ENCODE measurements at regions not wholly inside any gene's neighbourhood (a gene's known extent, or its start where the extent isn't known, plus 50 kb on each side); places are given as distances from the start of the nearest gene placed in this dataset.

- TF ChIP-seq EP300 (IDR thresholded peaks at IDR 0.05) (no peak), CTCF (IDR thresholded peaks at IDR 0.05) (no peak), POLR2AphosphoS5 (IDR thresholded peaks at IDR 0.05) (no peak)
These were observed 165.4 kb upstream of the NDST4 start for GRCh38 chr4:115278830-115279229.

Data from sigmoid colon (tissue), 4 donors.